CD4-positive, alpha-beta T cell treated with Interleukin-1 beta for 1 hour (primary cell): ENCODE measurements at regions not wholly inside any gene's neighbourhood (a gene's known extent, or its start where the extent isn't known, plus 50 kb on each side); places are given as distances from the start of the nearest gene placed in this dataset.
"Not testable (repeated sequence)": the region's sequence is repeated elsewhere in the genome, so short reads cannot be mapped to it uniquely, and the experiment has no call there.

Source experiments
- DNase-seq, 2 donors: peaks; one replicate each; pipeline ENCODE4 v3.0.0-alpha.2; 2020 to 2022

- DNase-seq: no peak
Measured at GRCh38 chr1:90396917-90397316, 320.2 kb downstream of the BARHL2 start.

- DNase-seq: no peak
Measured at GRCh38 chr1:90394247-90394646, 322.9 kb downstream of the BARHL2 start.

GRCh38 chr1:90393025-90393424 lies 324.1 kb downstream of the BARHL2 start:
- no peak for DNase-seq

GRCh38 chr1:90391126-90391525 lies 326.0 kb downstream of the BARHL2 start:
- DNase-seq: no peak

- no peak for DNase-seq
Measured at GRCh38 chr1:90387805-90388204, 329.3 kb downstream of the BARHL2 start.

GRCh38 chr1:90386899-90387720 lies 330.0 kb downstream of the BARHL2 start:
- no peak for DNase-seq

GRCh38 chr1:90384193-90384592 lies 332.9 kb downstream of the BARHL2 start:
- no peak for DNase-seq

- no peak for DNase-seq
Measured at GRCh38 chr1:90382161-90382560, 334.9 kb downstream of the BARHL2 start.

GRCh38 chr1:90381598-90381997 lies 335.5 kb downstream of the BARHL2 start:
- DNase-seq: no peak

- no peak for DNase-seq
Measured at GRCh38 chr1:90371448-90371813, 345.7 kb downstream of the BARHL2 start.

- no peak for DNase-seq
Measured at GRCh38 chr1:90370686-90371447, 346.2 kb downstream of the BARHL2 start.

- no peak for DNase-seq
Measured at GRCh38 chr1:90362163-90362562, 354.9 kb downstream of the BARHL2 start.

- no peak for DNase-seq
Measured at GRCh38 chr1:90361026-90361425, 356.1 kb downstream of the BARHL2 start.

- no peak for DNase-seq
Measured at GRCh38 chr1:90359994-90360393, 357.1 kb downstream of the BARHL2 start.

- DNase-seq: no peak
Measured at GRCh38 chr1:90358448-90358847, 358.7 kb downstream of the BARHL2 start.

GRCh38 chr1:90357995-90358394 lies 359.1 kb downstream of the BARHL2 start:
- DNase-seq: no peak

GRCh38 chr1:90356991-90357390 lies 360.1 kb downstream of the BARHL2 start:
- no peak for DNase-seq

- DNase-seq: no peak
Measured at GRCh38 chr1:90356101-90356500, 361.0 kb downstream of the BARHL2 start.

GRCh38 chr1:90354704-90355103 lies 359.8 kb downstream of the ZNF326 start:
- DNase-seq: no peak

GRCh38 chr1:90351019-90351418 lies 356.1 kb downstream of the ZNF326 start:
- no peak for DNase-seq

GRCh38 chr1:90349510-90349909 lies 354.6 kb downstream of the ZNF326 start:
- DNase-seq: no peak

GRCh38 chr1:90348934-90349333 lies 354.0 kb downstream of the ZNF326 start:
- no peak for DNase-seq

GRCh38 chr1:90348459-90348858 lies 353.5 kb downstream of the ZNF326 start:
- not testable (repeated sequence) for DNase-seq

- DNase-seq: no peak
Measured at GRCh38 chr1:90347366-90347765, 352.5 kb downstream of the ZNF326 start.
